Spleen (tissue), 11 donors: ENCODE measurements at regions not wholly inside any gene's neighbourhood (a gene's known extent, or its start where the extent isn't known, plus 50 kb on each side); places are given as distances from the start of the nearest gene placed in this dataset.

ENCODE experiments used
- DNase-seq: peaks from one replicate; pipeline ENCODE4 v3.0.0-alpha.2; 2020
- H3K27ac ChIP-seq, 8 donors: fragments of 200-600 bp; sonication (generic) in 7 of 8; 1 replicate in 4 of 8; 2 replicates in 4 of 8; pipeline versions ENCODE4 v1.5.0 to v1.8.0; 2016 to 2021; ENCODE audit warnings: inconsistent platforms in 4 of 8, mild to moderate bottlenecking in 4 of 8, moderate library complexity in 1 of 8
- H3K27me3 ChIP-seq, 7 donors: fragments of 200-600 bp; sonication (generic) in 6 of 7; replicated peaks in 1 of 7; 1 replicate in 4 of 7; 2 replicates in 3 of 7; pipeline versions ENCODE4 v1.5.0 to v1.8.0; 2016 to 2021; ENCODE audit warnings: inconsistent platforms in 3 of 7, mild to moderate bottlenecking in 1 of 7
- H3K36me3 ChIP-seq, 6 donors: fragments of 200-600 bp; sonication (generic) in 5 of 6; 1 replicate in 4 of 6; 2 replicates in 2 of 6; pipeline versions ENCODE4 v1.5.0 to v1.8.0; 2016 to 2021; ENCODE audit warnings: inconsistent platforms in 2 of 6
- H3K4me1 ChIP-seq, 6 donors: fragments of 200-600 bp; sonication (generic) in 5 of 6; 1 replicate in 3 of 6; 2 replicates in 3 of 6; pipeline versions ENCODE4 v1.5.0 to v1.8.0; 2016 to 2021; ENCODE audit warnings: inconsistent platforms in 3 of 6
- H3K4me3 ChIP-seq, 8 donors: fragments of 200-600 bp; sonication (generic) in 7 of 8; 1 replicate in 4 of 8; 2 replicates in 4 of 8; pipeline versions ENCODE4 v1.5.0 to v1.8.0; 2016 to 2021; ENCODE audit warnings: inconsistent platforms in 4 of 8, mild to moderate bottlenecking in 4 of 8, moderate library complexity in 2 of 8
- H3K9me3 ChIP-seq, 8 donors: fragments of 200-600 bp; sonication (generic) in 7 of 8; 1 replicate in 4 of 8; 2 replicates in 4 of 8; pipeline versions ENCODE4 v1.5.0 to v1.8.0; 2016 to 2021; ENCODE audit warnings: inconsistent platforms in 4 of 8
- CTCF ChIP-seq, 11 experiments: fragments of 200-600 bp in 7 of 11; fragments of 450-650 bp in 4 of 11; sonication (generic) in 4 of 11; IDR thresholded peaks in 8 of 11; conservative IDR thresholded peaks in 3 of 11; 1 replicate in 7 of 11; 2 replicates in 4 of 11; pipeline versions ENCODE4 v1.4.0 to v1.8.0; 2016 to 2021; ENCODE audit warnings: antibody characterized with exemption in 11 of 11, inconsistent platforms in 4 of 11, mild to moderate bottlenecking in 1 of 11
- POLR2A ChIP-seq, 3 donors: fragments of 450-650 bp; IDR thresholded peaks; one replicate each; pipeline ENCODE4 v1.5.1; 2017; ENCODE audit warnings: antibody characterized with exemption in 3 of 3, mild to moderate bottlenecking in 1 of 3
- POLR2AphosphoS5 ChIP-seq, 3 donors: sonication (generic); formaldehyde crosslinking; IDR thresholded peaks; one replicate each; pipeline ENCODE4 v1.5.1; 2017; ENCODE audit warnings: antibody characterized with exemption in 3 of 3
- WGBS, 5 donors: extraction: QIAGEN DNeasy Blood & Tissue Kit in 3 of 5; methylation state at CpG; one replicate each; pipeline versions ENCODE4 v1.1.5 to v1.1.7; 2013 to 2018; 5-methylcytosine and 5-hydroxymethylcytosine counted together
- intact Hi-C: fragments of 100-400 bp; cut with DNase I; formaldehyde crosslinking; loops from one replicate; pipeline ENCODE4 v1.15.0; 2023; ENCODE audit warnings: low total_unique reads
- donor health status: healthy with polysubstance abuse.
- donor health status: DM: no; HTN: no; CAD: no; lungs with moderate emphysema.
- donor health status: DM: no; HTN: no; CAD: no.
- donor health status: Bipolar disorder and iron deficiency.
- donor health status: healthy.
- donor health status: DM: no; HTN: no; CAD: no.
- donor health status: DM: yes; HTN: yes; CAD: no.

- Histone ChIP-seq H3K36me3 (no peaks in the 10 kb centered on the region), H3K27me3 (peaks cover 0 to 11% (median 0%) of the 10 kb centered on the region in 7 donors), H3K27ac (no peak overlapping the region), H3K4me1 (peaks cover 0 to 6% (median 0%) of the 10 kb centered on the region in 6 donors), H3K4me3 (no peak overlapping the region), H3K9me3 (no peaks in the 10 kb centered on the region)
- no peak for DNase-seq
- TF ChIP-seq CTCF (IDR thresholded peaks at IDR 0.05 in 8 of 11, conservative IDR thresholded peaks at IDR 0.05 in 3 of 11) (no peak), POLR2A (IDR thresholded peaks at IDR 0.05) (no peak), POLR2AphosphoS5 (IDR thresholded peaks at IDR 0.05) (no peak)
- intact Hi-C loops, result no loop called here
- 71 to 78% (median 74%) methylated on average over 6 of the region's 6 CpGs for WGBS, 5 donors
Observed at GRCh38 chr2:60644951-60645350, 91.5 kb upstream of the BCL11A start.

GRCh38 chr2:60648191-60648590 is 94.7 kb upstream of the BCL11A start:
- intact Hi-C loops, result no loop called here
- Histone ChIP-seq H3K4me1 (no peaks in the 10 kb centered on the region), H3K4me3 (no peak overlapping the region), H3K9me3 (no peaks in the 10 kb centered on the region), H3K36me3 (no peaks in the 10 kb centered on the region), H3K27me3 (peaks cover 0 to 11% (median 0%) of the 10 kb centered on the region in 7 donors), H3K27ac (no peak overlapping the region)
- 71 to 79% (median 74%) methylated on average over 5 of the region's 5 CpGs for WGBS, 5 donors
- no peak for DNase-seq
- TF ChIP-seq POLR2AphosphoS5 (IDR thresholded peaks at IDR 0.05) (no peak), POLR2A (IDR thresholded peaks at IDR 0.05) (no peak)

- no peak for TF ChIP-seq POLR2AphosphoS5 (IDR thresholded peaks at IDR 0.05)
- TF ChIP-seq POLR2A (IDR thresholded peaks at IDR 0.05), result no peak
- TF ChIP-seq CTCF (IDR thresholded peaks at IDR 0.05 in 8 of 11, conservative IDR thresholded peaks at IDR 0.05 in 3 of 11), result no peak
- no peak overlapping the region for H3K4me3 ChIP-seq
- no peaks in the 10 kb centered on the region for H3K4me1 ChIP-seq
- H3K9me3 ChIP-seq, result no peaks in the 10 kb centered on the region
- DNase-seq, result no peak
- H3K27me3 ChIP-seq, result peaks cover 0 to 14% (median 0%) of the 10 kb centered on the region in 7 donors
- H3K36me3 ChIP-seq, result no peaks in the 10 kb centered on the region
- intact Hi-C loops, result no loop called here
- no peak overlapping the region for H3K27ac ChIP-seq
Observed at GRCh38 chr2:60649721-60650120, 96.3 kb upstream of the BCL11A start.

GRCh38 chr2:60652832-60653340 is 99.4 kb upstream of the BCL11A start:
- 79 to 86% (median 85%) methylated on average over 15 of the region's 15 CpGs for WGBS, 5 donors
- no peak overlapping the region for H3K4me3 ChIP-seq
- no peak overlapping the region for H3K27ac ChIP-seq
- H3K4me1 ChIP-seq, result no peaks in the 10 kb centered on the region
- H3K9me3 ChIP-seq, result no peaks in the 10 kb centered on the region
- intact Hi-C loops, result no loop called here
- no peak for DNase-seq
- H3K36me3 ChIP-seq, result no peaks in the 10 kb centered on the region
- peaks cover 0 to 8% (median 0%) of the 10 kb centered on the region in 7 donors for H3K27me3 ChIP-seq
- no peak for TF ChIP-seq CTCF (IDR thresholded peaks at IDR 0.05 in 8 of 11, conservative IDR thresholded peaks at IDR 0.05 in 3 of 11)
- no peak for TF ChIP-seq POLR2AphosphoS5 (IDR thresholded peaks at IDR 0.05)
- no peak for TF ChIP-seq POLR2A (IDR thresholded peaks at IDR 0.05)

GRCh38 chr2:60657673-60658072 is 98.4 kb upstream of the PAPOLG start:
- 77 to 90% (median 87%) methylated on average over 4 of the region's 4 CpGs for WGBS, 5 donors
- H3K36me3 ChIP-seq, result no peaks in the 10 kb centered on the region
- DNase-seq, result no peak

More at GRCh38 chr2:60657673-60658072, 98.4 kb upstream of the PAPOLG start:
- no peak overlapping the region for H3K27ac ChIP-seq
- TF ChIP-seq POLR2AphosphoS5 (IDR thresholded peaks at IDR 0.05) (no peak), CTCF (IDR thresholded peaks at IDR 0.05 in 8 of 11, conservative IDR thresholded peaks at IDR 0.05 in 3 of 11) (no peak), POLR2A (IDR thresholded peaks at IDR 0.05) (no peak)
- peaks cover 0 to 24% (median 17%) of the 10 kb centered on the region in 6 donors for H3K4me1 ChIP-seq
- H3K4me3 ChIP-seq, result no peak overlapping the region
- peaks cover 0 to 4% (median 0%) of the 10 kb centered on the region in 7 donors for H3K27me3 ChIP-seq
- intact Hi-C loops, result no loop called here
- no peaks in the 10 kb centered on the region for H3K9me3 ChIP-seq
